Coronary artery (tissue), 2 donors: ENCODE measurements at regions not wholly inside any gene's neighbourhood (a gene's known extent, or its start where the extent isn't known, plus 50 kb on each side); places are given as distances from the start of the nearest gene placed in this dataset.

Experiments used
- DNase-seq: peaks from one replicate; pipeline ENCODE4 v3.0.0-alpha.2; 2017; ENCODE audit warnings: low spot score
- H3K27ac ChIP-seq, 2 donors: fragments of 200-600 bp; sonication (generic); one replicate each; pipeline ENCODE4 v1.5.1; 2016 to 2019
- H3K4me3 ChIP-seq: fragments of 200-600 bp; sonication (generic); 2 replicates; pipeline ENCODE4 v1.5.1; 2016; ENCODE audit warnings: mild to moderate bottlenecking, moderate library complexity
- TF ChIP-seq, protein P1 (sequence below): fragments of 200-600 bp; sonication (generic); IDR thresholded peaks from one replicate; pipeline ENCODE4 v1.5.1; 2019; ENCODE audit warnings: antibody characterized with exemption

DNA sequence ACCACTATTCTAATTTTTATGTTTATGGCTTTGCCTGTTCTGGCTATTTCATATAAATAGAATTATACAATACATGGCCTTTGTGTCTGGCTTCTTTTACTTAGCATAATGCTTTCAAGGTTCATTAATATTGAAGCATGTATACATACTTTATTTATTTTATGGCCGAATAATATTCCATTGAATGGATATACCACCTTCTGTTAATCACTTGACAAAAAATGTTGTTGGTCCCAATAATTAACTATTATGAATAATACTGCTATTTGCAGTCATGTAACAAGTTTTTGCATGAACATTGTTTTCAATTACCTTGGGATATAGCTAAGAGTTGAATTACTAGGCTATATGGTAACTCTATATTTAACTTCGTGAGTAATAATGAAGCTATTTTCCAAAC is 767.5 kb downstream of the INHBA start:
- no peak overlapping the region for H3K4me3 ChIP-seq
- DNase-seq, result no peak
- TF ChIP-seq, protein P1, sequence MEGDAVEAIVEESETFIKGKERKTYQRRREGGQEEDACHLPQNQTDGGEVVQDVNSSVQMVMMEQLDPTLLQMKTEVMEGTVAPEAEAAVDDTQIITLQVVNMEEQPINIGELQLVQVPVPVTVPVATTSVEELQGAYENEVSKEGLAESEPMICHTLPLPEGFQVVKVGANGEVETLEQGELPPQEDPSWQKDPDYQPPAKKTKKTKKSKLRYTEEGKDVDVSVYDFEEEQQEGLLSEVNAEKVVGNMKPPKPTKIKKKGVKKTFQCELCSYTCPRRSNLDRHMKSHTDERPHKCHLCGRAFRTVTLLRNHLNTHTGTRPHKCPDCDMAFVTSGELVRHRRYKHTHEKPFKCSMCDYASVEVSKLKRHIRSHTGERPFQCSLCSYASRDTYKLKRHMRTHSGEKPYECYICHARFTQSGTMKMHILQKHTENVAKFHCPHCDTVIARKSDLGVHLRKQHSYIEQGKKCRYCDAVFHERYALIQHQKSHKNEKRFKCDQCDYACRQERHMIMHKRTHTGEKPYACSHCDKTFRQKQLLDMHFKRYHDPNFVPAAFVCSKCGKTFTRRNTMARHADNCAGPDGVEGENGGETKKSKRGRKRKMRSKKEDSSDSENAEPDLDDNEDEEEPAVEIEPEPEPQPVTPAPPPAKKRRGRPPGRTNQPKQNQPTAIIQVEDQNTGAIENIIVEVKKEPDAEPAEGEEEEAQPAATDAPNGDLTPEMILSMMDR, result no peak

DNA sequence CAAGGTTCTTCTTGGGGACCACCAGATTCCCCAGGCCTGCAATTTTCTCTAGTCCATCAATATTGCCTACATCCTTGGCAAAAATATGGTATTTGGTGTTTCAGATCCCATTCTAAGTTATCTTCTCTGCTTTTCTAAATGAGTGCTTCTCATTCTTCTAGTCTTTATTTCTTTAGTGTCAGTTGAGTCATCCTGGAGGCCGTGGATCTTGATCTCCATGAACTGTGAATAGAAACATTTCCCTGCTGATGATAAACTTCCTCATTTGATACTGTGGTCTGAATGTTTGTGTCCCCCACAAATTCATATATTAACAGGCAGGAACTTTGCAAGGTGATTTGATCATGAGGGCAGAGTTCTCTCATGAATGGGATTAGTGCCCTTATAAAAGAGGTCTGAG is 779.3 kb downstream of the INHBA start:
- no peak overlapping the region for H3K4me3 ChIP-seq
- TF ChIP-seq, protein P1, result no peak
- no peak overlapping the region for H3K27ac ChIP-seq
- no peak for DNase-seq

More for the DNA sequence above, 767.5 kb downstream of the INHBA start:
- H3K27ac ChIP-seq, result no peak overlapping the region

DNA sequence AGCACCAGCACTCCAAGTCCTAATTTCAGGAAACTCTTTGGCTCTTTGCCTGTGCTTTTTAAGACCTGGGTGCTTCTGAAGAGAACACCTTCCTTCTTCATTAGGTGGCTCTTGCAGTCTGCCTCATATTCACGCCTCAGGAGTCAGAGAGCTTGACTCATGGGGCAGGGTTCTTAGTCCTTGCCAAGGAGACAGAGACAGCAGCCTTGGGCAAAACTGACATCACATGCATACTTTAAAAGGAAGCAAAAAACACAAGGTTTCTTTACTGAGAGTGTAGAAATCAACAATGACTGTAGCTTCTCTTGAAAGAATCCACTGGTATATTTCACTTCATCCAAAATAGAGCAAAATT is 780.6 kb downstream of the INHBA start:
- no peak overlapping the region for H3K27ac ChIP-seq
- DNase-seq, result no peak
- no peak overlapping the region for H3K4me3 ChIP-seq
- TF ChIP-seq, protein P1, result no peak

DNA sequence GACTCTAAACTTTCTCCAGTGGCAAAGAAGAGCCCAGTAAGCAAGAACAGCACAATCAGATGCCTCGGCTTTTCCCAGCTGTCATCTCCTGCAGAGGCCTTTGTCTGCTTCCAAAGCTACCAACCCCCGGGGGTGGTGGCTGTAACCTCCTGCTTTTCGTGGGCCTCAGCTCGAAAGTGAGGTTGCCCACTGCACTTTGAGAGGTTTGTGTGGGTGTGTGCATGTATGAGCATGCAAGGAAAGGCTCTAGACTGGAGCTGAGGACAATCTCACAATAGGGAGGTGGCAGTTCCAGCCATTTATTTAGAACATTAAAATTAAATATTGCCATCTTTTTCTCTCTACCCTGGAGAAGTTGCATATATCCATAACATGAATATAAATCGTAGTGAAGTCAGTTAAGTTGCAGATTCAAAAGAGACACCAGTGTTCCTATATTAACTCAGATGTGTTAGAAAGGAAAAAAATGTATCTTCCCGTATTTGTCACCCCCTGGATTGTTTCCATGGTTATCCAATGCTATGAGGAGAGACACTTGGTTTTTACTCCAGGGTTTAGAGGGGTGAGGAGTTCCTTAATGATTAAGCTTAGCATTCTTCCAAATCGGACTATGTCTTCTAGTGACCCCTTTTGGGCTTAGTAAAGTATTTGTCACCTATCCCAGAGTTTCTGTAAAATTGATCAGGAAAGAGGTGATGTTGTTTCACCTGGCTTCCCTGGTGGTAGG is 781.1 kb downstream of the INHBA start:
- H3K4me3 ChIP-seq, result no peak overlapping the region
- TF ChIP-seq, protein P1, result no peak
- H3K27ac ChIP-seq, result no peak overlapping the region
- DNase-seq, result no peak

DNA sequence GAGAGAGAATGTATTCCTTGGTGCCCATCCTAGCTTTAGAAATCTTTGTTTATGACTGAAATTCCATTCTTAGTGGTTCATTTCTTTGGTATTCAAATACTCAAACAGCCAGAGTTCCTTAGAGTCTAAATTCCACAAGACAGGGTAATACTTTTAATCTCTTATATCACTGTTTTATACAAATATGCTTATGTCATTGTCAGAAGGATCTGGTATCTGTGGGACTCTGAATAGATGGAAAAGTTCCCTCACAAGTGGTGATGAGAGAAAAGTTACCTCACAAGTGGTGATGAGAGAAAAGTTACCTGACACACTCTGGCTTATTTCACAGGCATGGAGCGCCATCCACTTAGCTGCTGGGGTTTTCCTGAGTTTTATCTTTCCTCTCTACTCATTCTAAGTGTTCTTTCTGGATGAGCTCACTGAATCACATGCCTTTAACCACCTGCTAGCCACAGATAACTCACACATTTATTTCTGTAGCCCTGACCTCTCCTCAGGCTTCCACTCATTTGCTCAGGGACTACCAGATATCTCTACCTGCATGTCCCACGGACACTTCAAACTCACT is 784.0 kb downstream of the SUGCT start:
- TF ChIP-seq, protein P1, result no peak
- no peak overlapping the region for H3K4me3 ChIP-seq
- H3K27ac ChIP-seq, result peak overlapping the region in 1 of 2 donors; percentile 77
- DNase-seq, result no peak

DNA sequence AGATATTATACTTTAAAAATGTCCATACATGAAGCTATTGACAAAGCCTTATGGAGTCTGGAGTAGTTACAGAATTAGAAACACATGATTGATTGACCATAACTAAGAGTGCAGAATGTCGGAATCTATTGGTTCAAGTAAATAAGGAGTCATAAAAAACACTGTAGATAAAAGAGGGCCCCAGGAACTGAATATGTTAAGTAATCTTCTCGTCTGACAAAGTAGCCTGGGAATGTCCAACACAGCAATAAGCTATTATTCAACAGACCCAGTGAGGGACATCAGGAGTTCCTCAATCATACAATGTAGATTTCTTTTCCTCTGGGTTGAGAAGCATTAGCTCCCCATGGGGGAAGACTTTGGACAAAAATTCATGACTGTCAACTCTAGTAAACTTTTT is 782.0 kb downstream of the SUGCT start:
- TF ChIP-seq, protein P1, result no peak
- Histone ChIP-seq H3K4me3 (no peak overlapping the region), H3K27ac (no peak overlapping the region)
- no peak for DNase-seq

DNA sequence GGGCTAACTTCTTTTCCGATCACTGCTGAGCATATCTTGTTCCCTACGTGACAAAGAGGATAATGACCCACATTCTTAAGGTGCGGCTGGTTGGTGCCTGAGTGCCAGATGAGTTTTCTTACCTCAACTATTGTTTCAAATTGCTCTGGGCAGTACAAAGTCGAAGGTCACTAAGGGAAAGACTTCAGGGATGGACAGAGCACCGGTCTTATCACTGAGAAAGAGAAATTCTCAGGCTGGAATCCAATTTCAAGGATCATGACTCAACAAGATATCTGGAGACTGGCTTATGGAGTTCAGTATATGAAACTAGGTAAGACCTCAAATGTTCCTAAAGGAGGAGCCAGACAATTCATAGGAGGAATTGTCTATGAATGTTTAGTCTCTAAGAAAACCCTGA is 780.3 kb downstream of the SUGCT start:
- no peak overlapping the region for H3K4me3 ChIP-seq
- no peak for DNase-seq
- TF ChIP-seq, protein P1, result no peak
- H3K27ac ChIP-seq, result no peak overlapping the region
